NCI-H128 (cell line): ENCODE measurements at regions not wholly inside any gene's neighbourhood (a gene's known extent, or its start where the extent isn't known, plus 50 kb on each side); places are given as distances from the start of the nearest gene placed in this dataset.

Source experiments
- DNase-seq: peaks from one replicate; lab custom pipeline; 2025; ENCODE audit not compliant: unreplicated experiment; lab: John Stamatoyannopoulos, UW

- no peak for DNase-seq
Observed at GRCh38 chr10:75347186-75347585, 54.4 kb downstream of the ZNF503 start.

DNA sequence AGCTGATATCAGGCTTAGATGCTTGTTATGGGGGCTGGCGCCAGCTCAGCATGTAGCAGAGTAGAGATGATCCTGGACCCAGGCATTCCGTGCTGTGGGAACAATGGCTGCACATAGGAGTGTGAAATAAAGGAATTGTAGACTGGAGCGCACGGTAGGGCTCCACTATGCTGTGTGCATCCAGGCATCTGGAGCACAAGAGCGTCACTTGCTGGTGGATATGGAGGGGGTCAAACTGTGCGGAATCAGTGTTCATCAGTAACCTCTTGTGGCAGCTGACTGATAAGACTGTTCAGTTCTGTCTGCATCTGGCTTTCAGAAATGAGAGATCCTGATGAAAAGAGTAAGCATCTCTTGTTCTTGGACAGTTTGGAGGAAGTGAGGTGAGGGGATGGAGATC is 55.8 kb downstream of the ZNF503 start:
- DNase-seq = no peak

DNA sequence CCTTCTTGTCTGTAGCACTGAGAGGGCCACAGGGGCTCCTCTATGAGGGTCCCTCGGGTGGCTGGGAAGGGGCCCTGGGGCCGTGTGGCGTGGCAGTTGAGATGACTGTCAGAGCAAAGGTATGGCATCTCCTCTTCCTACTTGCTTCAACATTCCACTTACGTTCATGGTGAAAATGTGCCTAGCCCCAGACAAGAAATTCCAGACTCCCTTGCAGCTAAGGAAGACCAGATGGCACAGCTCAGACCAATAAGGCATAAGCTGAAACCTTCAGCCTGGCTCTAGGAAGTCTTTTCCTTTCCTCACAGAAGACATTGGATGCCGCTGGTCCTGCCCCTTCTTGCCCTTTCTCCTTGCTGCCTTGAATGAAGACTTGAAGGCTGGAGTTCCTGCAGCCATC is 57.4 kb downstream of the ZNF503 start:
- DNase-seq = no peak

- DNase-seq = no peak
Observed at GRCh38 chr10:75342397-75342796, 59.2 kb downstream of the ZNF503 start.

DNA sequence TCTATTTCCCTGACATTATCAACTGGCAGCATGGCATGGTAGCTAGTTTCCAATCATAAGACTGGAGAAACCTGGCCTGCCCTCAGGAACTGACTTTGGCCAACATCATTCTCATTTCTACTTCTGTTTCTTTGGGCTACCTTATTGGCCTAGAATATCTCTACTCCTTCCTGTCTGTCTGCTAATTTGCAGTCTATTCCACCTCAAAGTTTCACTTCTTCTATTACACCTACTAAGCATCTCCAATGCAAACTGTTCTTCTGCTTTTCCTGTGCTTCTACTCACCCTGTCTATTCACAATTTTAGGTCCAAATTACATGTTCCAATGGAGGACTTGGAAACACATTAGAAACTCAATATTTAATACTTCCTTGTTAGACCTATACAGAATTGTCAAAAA is 65.6 kb downstream of the ZNF503 start:
- no peak for DNase-seq

DNA sequence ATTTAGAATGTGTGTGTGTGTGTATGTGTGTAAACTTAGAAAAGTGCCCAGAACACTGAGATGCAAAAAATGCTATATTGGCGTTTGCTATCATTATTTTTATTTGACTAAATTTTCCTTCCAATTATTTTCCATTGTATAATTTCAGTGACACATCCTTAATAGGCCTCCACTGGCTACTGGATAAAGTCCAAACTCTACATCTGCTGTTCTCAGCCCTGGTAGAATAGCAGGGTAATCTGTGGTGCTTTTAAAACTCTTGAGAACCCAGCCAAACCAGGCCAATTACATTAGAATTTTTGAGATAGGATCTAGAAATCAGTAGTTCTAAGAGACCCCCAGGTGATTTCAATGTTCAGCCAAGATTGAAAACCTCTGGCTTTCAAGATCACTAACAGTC is 66.4 kb downstream of the ZNF503 start:
- DNase-seq = no peak

DNA sequence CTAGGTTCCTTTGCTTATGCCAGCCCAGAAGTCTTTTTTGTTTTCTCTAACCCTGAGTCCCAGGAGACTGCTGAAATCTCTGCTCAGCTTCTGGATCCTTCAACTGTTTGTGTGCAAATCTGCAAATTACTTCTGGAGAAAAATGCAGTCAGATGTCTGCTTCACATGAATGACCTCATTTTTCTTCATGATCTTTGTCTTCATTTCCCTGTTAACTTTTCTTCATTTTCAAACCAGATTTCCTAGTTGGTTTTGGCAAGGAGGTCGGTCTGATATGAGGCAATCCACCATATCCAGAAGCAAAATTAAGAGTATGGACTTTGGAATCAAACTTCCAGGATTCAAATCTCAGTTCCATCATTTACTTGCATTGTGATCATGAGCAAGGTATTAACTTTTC is 66.8 kb downstream of the ZNF503 start:
- no peak for DNase-seq

- DNase-seq = no peak
Observed at GRCh38 chr10:75332081-75332480, 69.5 kb downstream of the ZNF503 start.

- DNase-seq = no peak
Observed at GRCh38 chr10:75331081-75331480, 70.5 kb downstream of the ZNF503 start.

- DNase-seq = no peak
Observed at GRCh38 chr10:75329190-75329745, 72.3 kb downstream of the ZNF503 start.

DNA sequence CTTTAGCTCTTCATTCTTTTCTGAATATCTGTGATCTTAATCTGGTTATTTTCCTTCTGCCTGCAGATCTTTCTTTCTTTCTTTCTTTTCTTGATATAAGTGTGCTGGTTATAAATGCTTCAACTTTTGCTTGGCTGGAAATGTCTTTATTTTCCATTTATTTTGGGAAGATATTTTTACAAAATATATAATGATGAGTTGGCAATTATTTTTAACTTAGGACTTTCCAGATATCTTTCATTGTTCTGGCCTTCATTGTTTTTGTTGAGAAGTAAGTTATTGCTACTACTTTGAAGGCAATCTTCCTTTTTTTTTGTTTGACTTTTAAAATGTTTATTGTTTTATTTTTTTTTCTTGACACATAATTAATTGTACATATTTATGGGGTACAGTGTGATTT is 75.3 kb downstream of the ZNF503 start:
- no peak for DNase-seq

DNA sequence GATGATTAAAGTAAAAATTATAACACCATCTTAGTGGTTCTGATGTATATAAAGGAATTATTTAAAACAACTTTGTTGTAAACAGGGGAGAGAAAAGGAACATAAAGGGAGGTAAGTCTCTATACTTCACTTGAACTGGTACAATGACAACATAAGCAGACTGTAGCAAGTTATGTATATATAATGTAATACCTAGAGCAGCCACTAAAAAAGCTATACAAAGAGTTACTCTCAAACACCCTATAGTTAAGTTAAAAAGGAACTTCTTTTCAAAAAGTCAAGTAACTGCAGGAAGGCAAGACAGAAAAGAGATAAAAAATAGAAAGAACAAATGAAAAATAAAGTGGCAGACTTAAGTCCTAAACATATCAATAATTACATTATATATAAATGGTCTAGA is 82.3 kb downstream of the ZNF503 start:
- DNase-seq = no peak

- DNase-seq = no peak
Observed at GRCh38 chr10:75314570-75314969, 78.8 kb upstream of the COMTD1 start.

DNA sequence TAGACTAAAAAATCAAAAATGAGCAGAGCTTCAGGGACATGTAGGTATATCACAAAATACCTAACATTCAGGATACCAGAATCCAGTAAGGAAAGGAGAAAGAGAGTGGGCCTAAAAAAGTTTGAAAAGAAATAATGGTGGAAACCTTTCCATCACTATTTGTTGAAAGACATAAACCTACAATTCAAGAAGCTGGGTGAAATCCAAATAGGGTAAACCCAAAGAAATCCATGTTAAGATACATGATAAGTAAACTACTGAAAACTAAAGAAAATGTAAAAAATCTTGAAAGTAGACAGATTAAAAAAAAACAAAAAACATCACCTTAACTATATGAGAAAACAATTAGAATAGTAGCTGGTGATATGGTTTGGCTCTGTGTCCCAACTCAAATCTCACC is 76.7 kb upstream of the COMTD1 start:
- no peak for DNase-seq

DNA sequence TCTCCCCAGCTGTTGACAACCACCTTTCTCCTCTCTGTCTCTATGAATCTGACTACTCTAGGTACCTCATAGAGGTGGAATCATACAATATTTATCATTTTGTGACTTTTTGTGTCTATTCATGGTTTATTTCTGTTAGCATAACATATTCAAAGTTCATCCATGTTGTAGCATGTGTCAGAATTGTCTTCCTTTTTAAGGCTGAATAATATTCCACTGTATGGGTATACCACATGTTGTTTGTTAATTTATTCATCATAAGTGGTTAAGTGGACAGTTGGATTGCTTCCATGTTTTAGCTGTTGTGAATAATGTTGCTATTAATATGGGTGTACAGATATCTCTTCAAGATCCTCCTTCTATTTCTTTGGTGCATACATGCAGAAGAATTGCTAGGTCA is 69.9 kb upstream of the COMTD1 start:
- DNase-seq = no peak

DNA sequence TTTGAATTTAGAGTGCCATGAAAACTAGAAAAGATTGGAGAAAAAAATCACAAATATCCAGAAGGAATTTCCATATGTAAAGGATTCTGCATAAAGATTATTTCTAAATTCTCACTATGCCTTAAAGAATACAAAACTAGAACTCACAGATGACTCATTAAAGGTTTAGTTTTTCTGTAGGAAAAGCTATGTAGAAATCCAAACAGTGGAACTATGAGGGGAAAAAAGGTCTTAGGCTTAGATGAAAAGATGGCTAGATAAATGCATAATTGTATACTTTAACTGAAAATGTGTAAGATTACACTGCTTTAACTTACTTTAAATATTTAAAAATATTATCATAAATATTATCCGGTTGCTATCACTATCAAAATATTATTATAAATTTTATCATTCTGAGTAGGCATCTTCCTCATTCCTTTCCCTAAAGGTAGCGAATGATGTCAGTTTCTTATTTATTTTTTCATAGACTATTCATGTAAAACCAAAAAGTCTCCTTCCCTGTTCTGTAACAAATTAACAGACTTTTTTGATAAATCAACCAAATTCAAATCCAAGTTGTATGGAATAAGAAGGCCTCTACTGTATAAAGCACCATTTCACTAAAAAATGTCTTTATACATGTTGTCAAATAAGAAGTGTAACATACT is 69.1 kb upstream of the COMTD1 start:
- no peak for DNase-seq

- no peak for DNase-seq
Observed at GRCh38 chr10:75304313-75304712, 68.6 kb upstream of the COMTD1 start.

GRCh38 chr10:75303045-75303777 is 67.5 kb upstream of the COMTD1 start:
- DNase-seq = no peak

- no peak for DNase-seq
Observed at GRCh38 chr10:75302029-75302428, 66.3 kb upstream of the COMTD1 start.

- DNase-seq = no peak
Observed at GRCh38 chr10:75297021-75297599, 61.4 kb upstream of the COMTD1 start.

- DNase-seq = no peak
Observed at GRCh38 chr10:75295868-75296441, 60.2 kb upstream of the COMTD1 start.
